Naive B cell (primary cell): ENCODE measurements at regions not wholly inside any gene's neighbourhood (a gene's known extent, or its start where the extent isn't known, plus 50 kb on each side); places are given as distances from the start of the nearest gene placed in this dataset.

Source experiments
- ATAC-seq, 2 donors: fragments of 150-1000 bp; cut with Tn5 transposase; 2 replicates each; pipeline ENCODE4 v1.10.0; 2021; ENCODE audit warnings: low read depth in 2 of 2, mild to moderate bottlenecking in 2 of 2, moderate library complexity in 2 of 2
- DNase-seq: peaks from one replicate; pipeline ENCODE4 v3.0.0; 2022
- H3K27ac Mint-ChIP-seq, 6 donors: one replicate each; pipeline ENCODE4 v1.8.0; 2020 to 2022; ENCODE audit warnings: mild to moderate bottlenecking in 6 of 6, mixed read lengths in 6 of 6, moderate library complexity in 5 of 6, inconsistent platforms in 2 of 6
- H3K27me3 Mint-ChIP-seq, 3 donors: one replicate each; pipeline ENCODE4 v1.8.0; 2021 to 2022; ENCODE audit warnings: mixed read lengths in 3 of 3, mild to moderate bottlenecking in 1 of 3
- H3K36me3 Mint-ChIP-seq, 2 donors: one replicate each; pipeline ENCODE4 v1.8.0; 2020 to 2022; ENCODE audit warnings: mixed read lengths in 2 of 2, inconsistent platforms in 1 of 2, mild to moderate bottlenecking in 1 of 2
- H3K4me1 Mint-ChIP-seq, 3 donors: one replicate each; pipeline ENCODE4 v1.8.0; 2020 to 2022; ENCODE audit warnings: mixed read lengths in 3 of 3, inconsistent platforms in 1 of 3, mild to moderate bottlenecking in 1 of 3, moderate library complexity in 1 of 3
- H3K4me3 Mint-ChIP-seq, 8 donors: one replicate each; pipeline ENCODE4 v1.8.0; 2020 to 2022; ENCODE audit warnings: mild to moderate bottlenecking in 8 of 8, mixed read lengths in 8 of 8, moderate library complexity in 8 of 8, inconsistent platforms in 2 of 8
- H3K9me3 Mint-ChIP-seq, 7 donors: one replicate each; pipeline ENCODE4 v1.8.0; 2020 to 2022; ENCODE audit warnings: mixed read lengths in 7 of 7, mild to moderate bottlenecking in 5 of 7, inconsistent platforms in 2 of 7, moderate library complexity in 1 of 7

DNA sequence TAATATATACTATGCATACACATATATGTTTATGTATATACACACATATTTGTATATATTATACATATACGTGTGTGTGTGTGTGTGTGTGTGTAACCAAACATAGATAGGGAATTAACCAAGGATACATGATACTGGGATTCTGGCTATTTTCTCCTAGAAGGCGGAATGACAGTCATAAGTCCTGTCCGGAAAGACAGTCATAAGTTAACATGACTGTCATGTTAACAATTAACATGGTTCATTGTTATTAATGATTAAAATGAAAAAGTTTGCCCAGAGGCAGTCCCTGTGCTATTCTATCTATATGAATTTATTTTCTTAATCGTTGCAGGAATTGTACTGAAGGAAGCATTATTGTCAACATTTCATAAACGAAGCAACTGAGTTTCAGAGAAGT, 450.7 kb upstream of the NXPH2 start:
- Mint-ChIP-seq H3K4me3 (no peak overlapping the region), H3K27ac (no peak overlapping the region), H3K36me3 (no peaks in the 10 kb centered on the region)

DNA sequence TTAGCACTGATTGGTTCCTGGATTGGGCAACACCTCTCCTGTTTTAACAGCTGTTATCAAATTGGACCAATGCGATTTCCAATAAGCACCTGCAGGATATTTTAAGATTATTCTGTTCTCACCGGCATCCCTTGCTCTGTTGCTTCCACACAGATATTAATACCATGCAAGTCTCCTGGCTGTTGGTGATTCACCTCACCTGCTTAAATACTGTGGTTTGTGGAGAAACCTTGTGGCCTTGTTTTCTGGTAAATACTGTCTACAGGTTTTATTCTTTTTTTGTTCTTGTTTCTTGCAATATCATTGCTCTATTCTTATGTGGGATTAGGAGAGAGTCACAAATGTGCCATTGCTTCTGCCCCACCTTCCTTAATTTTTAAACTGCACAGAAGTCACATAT, 448.1 kb upstream of the NXPH2 start:
- Mint-ChIP-seq H3K27me3 (no peaks in the 10 kb centered on the region), H3K9me3 (peaks cover 0 to 3% (median 0%) of the 10 kb centered on the region in 7 donors), H3K4me1 (no peaks in the 10 kb centered on the region), H3K27ac (no peak overlapping the region), H3K4me3 (no peak overlapping the region), H3K36me3 (no peaks in the 10 kb centered on the region)
- ATAC-seq (no peak), DNase-seq (no peak)

More for the DNA sequence above, 450.7 kb upstream of the NXPH2 start:
- DNase-seq (no peak), ATAC-seq (no peak)
- H3K4me1 Mint-ChIP-seq: no peaks in the 10 kb centered on the region
- H3K9me3 Mint-ChIP-seq: peaks cover 0 to 5% (median 0%) of the 10 kb centered on the region in 7 donors
- no peaks in the 10 kb centered on the region for H3K27me3 Mint-ChIP-seq

DNA sequence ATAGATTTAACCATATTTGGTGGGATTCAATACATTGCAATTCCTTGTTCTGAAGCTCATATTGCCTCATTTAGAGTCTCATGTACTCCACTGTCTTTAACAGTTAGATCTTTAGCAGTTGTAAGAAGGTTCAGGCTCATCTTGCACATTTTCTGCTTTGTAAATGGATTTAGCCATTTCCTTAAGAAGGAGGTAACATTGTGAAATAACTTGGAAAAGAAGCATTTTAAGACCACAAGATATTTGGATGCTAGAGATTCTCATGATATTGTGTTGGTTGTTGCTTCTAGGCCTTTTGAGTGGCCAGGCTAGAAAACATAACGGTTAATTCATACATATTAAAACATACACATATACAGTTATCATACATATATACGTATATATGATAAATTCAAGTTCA, 445.8 kb upstream of the NXPH2 start:
- H3K27me3 Mint-ChIP-seq: no peaks in the 10 kb centered on the region
- ATAC-seq (no peak), DNase-seq (no peak)
- no peaks in the 10 kb centered on the region for H3K4me1 Mint-ChIP-seq
- no peak overlapping the region for H3K4me3 Mint-ChIP-seq
- H3K36me3 Mint-ChIP-seq: no peaks in the 10 kb centered on the region
- no peak overlapping the region for H3K27ac Mint-ChIP-seq
- H3K9me3 Mint-ChIP-seq: peaks cover 0 to 4% (median 0%) of the 10 kb centered on the region in 7 donors

GRCh38 chr2:139218181-139218580, 438.0 kb upstream of the NXPH2 start:
- Mint-ChIP-seq H3K27ac (no peak overlapping the region), H3K27me3 (no peaks in the 10 kb centered on the region), H3K4me1 (no peaks in the 10 kb centered on the region), H3K4me3 (no peak overlapping the region), H3K36me3 (no peaks in the 10 kb centered on the region), H3K9me3 (peaks cover 0 to 20% (median 4%) of the 10 kb centered on the region in 7 donors)
- DNase-seq (no peak), ATAC-seq (no peak)

DNA sequence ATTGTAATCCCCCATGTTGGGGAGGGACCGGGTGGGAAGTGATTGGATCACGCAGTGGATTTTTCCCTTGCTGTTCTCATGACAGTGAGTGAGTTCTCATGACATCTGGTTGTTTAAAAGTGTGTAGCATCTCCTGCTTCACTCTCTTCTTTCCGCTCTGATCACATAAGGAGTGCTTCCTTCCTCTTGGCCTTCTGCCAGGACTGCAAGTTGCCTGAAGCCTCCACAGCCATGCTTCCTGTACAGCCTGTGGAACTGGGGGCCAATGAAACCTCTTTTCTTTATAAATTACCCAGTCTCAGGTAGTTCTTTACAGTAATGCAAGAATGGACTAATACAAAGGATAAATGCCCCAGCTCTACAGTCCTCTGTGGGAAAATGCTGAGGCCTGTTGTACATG, 437.5 kb upstream of the NXPH2 start:
- H3K4me3 Mint-ChIP-seq: no peak overlapping the region
- no peak for ATAC-seq
- no peak overlapping the region for H3K27ac Mint-ChIP-seq
- H3K4me1 Mint-ChIP-seq: no peaks in the 10 kb centered on the region
- DNase-seq: no peak
- H3K27me3 Mint-ChIP-seq: no peaks in the 10 kb centered on the region
- H3K36me3 Mint-ChIP-seq: no peaks in the 10 kb centered on the region
- peaks cover 0 to 21% (median 4%) of the 10 kb centered on the region in 7 donors for H3K9me3 Mint-ChIP-seq

DNA sequence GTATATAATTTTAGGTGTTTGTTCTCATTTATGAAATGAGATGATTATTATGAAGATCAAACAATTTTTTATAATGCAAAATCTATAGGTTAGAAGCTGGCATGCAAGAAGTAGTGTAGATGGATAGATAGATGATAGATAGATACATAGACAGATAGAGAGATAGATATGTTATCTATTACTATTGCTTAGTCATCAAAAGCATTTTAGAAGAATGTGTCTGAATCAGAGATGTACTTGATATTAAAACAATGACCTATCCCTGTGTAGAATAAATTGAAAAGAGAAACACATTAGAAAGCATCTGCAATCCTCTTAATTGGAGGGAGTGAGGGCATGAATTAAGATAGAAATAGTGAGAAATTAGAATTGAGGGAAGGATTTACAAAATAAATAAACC, 436.2 kb upstream of the NXPH2 start:
- Mint-ChIP-seq H3K9me3 (peaks cover 0 to 24% (median 5%) of the 10 kb centered on the region in 7 donors), H3K4me1 (no peaks in the 10 kb centered on the region), H3K4me3 (no peak overlapping the region), H3K27me3 (no peaks in the 10 kb centered on the region), H3K36me3 (no peaks in the 10 kb centered on the region), H3K27ac (no peak overlapping the region)
- DNase-seq (no peak), ATAC-seq (no peak)

- Mint-ChIP-seq H3K4me1 (no peaks in the 10 kb centered on the region), H3K4me3 (no peak overlapping the region), H3K36me3 (no peaks in the 10 kb centered on the region), H3K27ac (no peak overlapping the region), H3K27me3 (no peaks in the 10 kb centered on the region), H3K9me3 (peaks cover 0 to 24% (median 5%) of the 10 kb centered on the region in 7 donors)
- DNase-seq (no peak), ATAC-seq (no peak)
Observed at GRCh38 chr2:139214801-139215200, 434.6 kb upstream of the NXPH2 start.

DNA sequence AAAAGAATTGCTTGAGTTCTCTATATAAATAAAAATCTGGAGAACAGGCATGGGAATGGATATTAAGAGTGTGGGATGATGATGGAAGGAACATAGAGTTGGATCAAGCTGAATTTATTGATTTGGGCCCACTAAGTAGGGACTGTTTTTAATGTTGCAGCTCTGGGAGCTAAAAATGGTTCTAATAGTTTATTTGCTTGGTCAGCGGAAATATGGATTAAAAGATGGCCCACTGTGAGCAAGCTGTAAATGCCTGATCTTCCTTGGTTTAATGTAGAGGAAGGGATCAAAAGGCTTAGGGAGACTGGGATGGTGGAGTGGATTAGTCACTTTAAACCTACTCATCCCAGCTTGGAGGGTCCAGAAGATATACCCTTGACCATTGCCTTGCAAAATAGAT, 429.4 kb upstream of the NXPH2 start:
- no peaks in the 10 kb centered on the region for H3K27me3 Mint-ChIP-seq
- no peak for ATAC-seq
- H3K36me3 Mint-ChIP-seq: no peaks in the 10 kb centered on the region
- H3K4me1 Mint-ChIP-seq: no peaks in the 10 kb centered on the region
- no peak overlapping the region for H3K27ac Mint-ChIP-seq
- H3K4me3 Mint-ChIP-seq: no peak overlapping the region
- no peak for DNase-seq
- peaks cover 0 to 7% (median 3%) of the 10 kb centered on the region in 7 donors for H3K9me3 Mint-ChIP-seq

DNA sequence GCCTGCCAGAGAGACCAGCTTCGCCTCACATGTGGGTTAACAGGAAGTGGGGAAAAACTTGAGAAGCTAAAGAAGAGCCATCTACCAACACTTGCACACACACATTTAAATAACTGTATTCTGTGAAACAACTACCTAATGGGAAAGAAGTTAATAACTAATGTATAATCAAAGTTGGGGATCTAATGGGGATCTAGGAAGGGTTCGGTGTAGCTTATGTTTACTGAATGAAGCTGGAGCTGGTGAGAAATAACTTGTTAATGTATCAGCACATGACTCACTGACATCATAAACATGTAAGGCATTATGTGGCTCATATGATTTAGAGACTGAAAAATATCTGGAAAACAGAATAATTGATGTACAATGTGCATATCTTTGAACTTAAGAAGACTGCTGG, 421.3 kb upstream of the NXPH2 start:
- Mint-ChIP-seq H3K36me3 (no peaks in the 10 kb centered on the region), H3K4me1 (no peaks in the 10 kb centered on the region), H3K27ac (no peak overlapping the region), H3K4me3 (no peak overlapping the region), H3K9me3 (peaks cover 0 to 8% (median 0%) of the 10 kb centered on the region in 7 donors), H3K27me3 (no peaks in the 10 kb centered on the region)
- no peak for ATAC-seq
- no peak for DNase-seq

DNA sequence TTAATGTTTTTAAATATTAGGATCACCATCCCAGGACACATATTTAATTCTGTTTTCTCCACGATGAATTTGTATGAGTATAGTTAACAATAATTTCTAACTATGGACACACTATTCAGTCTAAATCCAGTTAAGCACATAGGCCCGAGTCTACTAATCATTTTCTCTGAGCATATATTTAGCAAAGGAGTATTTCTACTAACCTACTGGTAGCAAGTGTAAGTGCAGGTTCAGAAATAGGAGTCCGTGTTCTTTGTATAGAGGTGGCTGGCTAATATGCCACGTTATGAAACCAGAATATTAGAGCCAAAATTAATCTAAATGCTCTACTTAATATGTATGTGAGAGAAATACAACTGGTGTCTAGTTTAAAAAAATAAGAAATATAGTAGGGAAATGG, 416.6 kb upstream of the NXPH2 start:
- Mint-ChIP-seq H3K4me3 (no peak overlapping the region), H3K27ac (no peak overlapping the region), H3K9me3 (peaks cover 0 to 8% (median 0%) of the 10 kb centered on the region in 7 donors), H3K36me3 (no peaks in the 10 kb centered on the region), H3K4me1 (no peaks in the 10 kb centered on the region), H3K27me3 (no peaks in the 10 kb centered on the region)
- DNase-seq: no peak
- ATAC-seq: no peak

DNA sequence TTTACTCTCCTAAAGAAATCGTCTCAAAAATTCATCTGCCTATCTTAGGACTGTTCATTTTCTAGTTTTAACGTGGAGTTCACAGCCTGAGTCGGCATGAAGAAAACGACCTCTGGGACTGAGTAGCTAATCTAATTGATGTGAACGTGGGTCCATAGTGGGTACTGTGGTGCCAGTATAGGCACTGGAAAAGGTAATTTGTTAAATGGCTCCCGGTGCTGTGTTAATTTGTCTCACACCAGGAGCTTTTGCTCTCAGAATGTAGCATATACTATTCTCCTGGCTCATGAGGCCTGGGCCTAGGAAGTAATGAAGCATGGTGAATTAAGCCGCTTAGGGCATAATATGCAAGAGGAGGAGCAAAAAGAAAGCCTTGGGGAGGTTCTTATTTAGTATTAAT, 414.4 kb upstream of the NXPH2 start:
- Mint-ChIP-seq H3K27me3 (no peaks in the 10 kb centered on the region), H3K36me3 (no peaks in the 10 kb centered on the region), H3K27ac (no peak overlapping the region), H3K4me1 (no peaks in the 10 kb centered on the region), H3K4me3 (no peak overlapping the region), H3K9me3 (peaks cover 0 to 8% (median 0%) of the 10 kb centered on the region in 7 donors)
- ATAC-seq (no peak), DNase-seq (no peak)

GRCh38 chr2:139177041-139177440, 396.9 kb upstream of the NXPH2 start:
- ATAC-seq (no peak), DNase-seq (no peak)
- no peaks in the 10 kb centered on the region for H3K4me1 Mint-ChIP-seq
- H3K36me3 Mint-ChIP-seq: no peaks in the 10 kb centered on the region
- H3K27me3 Mint-ChIP-seq: peaks cover 0 to 3% (median 0%) of the 10 kb centered on the region in 3 donors
- H3K4me3 Mint-ChIP-seq: no peak overlapping the region
- no peak overlapping the region for H3K27ac Mint-ChIP-seq
- H3K9me3 Mint-ChIP-seq: peaks cover 0 to 4% (median 0%) of the 10 kb centered on the region in 7 donors

DNA sequence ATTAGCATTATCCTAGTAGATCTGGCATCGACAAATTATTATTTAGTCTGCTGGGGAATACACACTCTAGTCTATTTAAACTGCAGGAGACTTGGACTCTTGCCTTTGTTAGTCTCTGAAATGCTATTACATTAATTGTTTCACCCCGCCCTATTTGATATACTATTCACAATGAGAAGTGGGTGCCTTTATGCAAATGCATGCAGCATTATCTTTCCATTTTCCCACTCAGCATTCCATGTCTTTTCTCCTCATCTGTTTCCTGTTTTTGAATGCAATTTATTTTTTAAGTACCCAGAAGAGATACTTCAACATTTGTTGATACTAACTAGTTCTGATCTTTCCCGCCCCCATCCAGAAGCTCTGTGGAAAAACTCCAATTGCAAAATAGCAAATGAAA, 395.3 kb upstream of the NXPH2 start:
- ATAC-seq (no peak), DNase-seq (no peak)
- Mint-ChIP-seq H3K4me3 (no peak overlapping the region), H3K4me1 (no peaks in the 10 kb centered on the region), H3K27me3 (peaks cover 0 to 3% (median 0%) of the 10 kb centered on the region in 3 donors), H3K36me3 (no peaks in the 10 kb centered on the region), H3K27ac (no peak overlapping the region), H3K9me3 (peaks cover 0 to 2% (median 0%) of the 10 kb centered on the region in 7 donors)

DNA sequence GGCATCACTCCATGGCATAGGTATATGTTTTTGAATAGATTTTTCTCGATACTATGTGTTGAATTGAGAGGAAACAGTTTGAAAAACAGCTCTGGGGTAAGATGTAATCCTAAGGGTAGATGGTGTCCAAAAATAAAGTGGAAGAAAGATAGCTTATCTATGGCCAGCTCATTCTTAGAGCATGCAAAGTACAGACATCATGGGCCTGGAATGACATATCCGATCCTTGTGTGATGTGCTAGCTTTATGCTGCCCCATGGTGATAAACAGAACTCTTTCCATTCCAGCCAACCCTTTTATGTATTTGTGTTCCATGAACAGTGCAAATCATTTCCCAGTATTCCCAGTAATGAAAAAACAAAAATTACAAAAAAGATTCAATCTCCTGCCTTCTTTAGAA, 390.2 kb upstream of the NXPH2 start:
- Mint-ChIP-seq H3K36me3 (no peaks in the 10 kb centered on the region), H3K27me3 (no peaks in the 10 kb centered on the region), H3K27ac (no peak overlapping the region), H3K9me3 (no peaks in the 10 kb centered on the region), H3K4me1 (no peaks in the 10 kb centered on the region), H3K4me3 (no peak overlapping the region)
- DNase-seq (no peak), ATAC-seq (no peak)

GRCh38 chr2:139165601-139166000, 385.4 kb upstream of the NXPH2 start:
- DNase-seq: no peak
- ATAC-seq: no peak
- H3K27ac Mint-ChIP-seq: no peak overlapping the region
- H3K9me3 Mint-ChIP-seq: peaks cover 0 to 3% (median 0%) of the 10 kb centered on the region in 7 donors
- no peaks in the 10 kb centered on the region for H3K4me1 Mint-ChIP-seq
- no peaks in the 10 kb centered on the region for H3K36me3 Mint-ChIP-seq
- no peak overlapping the region for H3K4me3 Mint-ChIP-seq
- no peaks in the 10 kb centered on the region for H3K27me3 Mint-ChIP-seq
